Suprapubic skin (tissue), 4 donors: ENCODE measurements at regions not wholly inside any gene's neighbourhood (a gene's known extent, or its start where the extent isn't known, plus 50 kb on each side); places are given as distances from the start of the nearest gene placed in this dataset.

Source experiments
- DNase-seq, 2 donors: peaks; one replicate each; pipeline ENCODE4 v3.0.0-alpha.2; 2019; ENCODE audit warnings: low spot score in 2 of 2
- H3K27ac ChIP-seq: fragments of 200-600 bp; sonication (generic); one replicate; pipeline ENCODE4 v1.5.1; 2019
- H3K27me3 ChIP-seq: fragments of 200-600 bp; sonication (generic); one replicate; pipeline ENCODE4 v1.5.1; 2019
- H3K36me3 ChIP-seq: fragments of 200-600 bp; sonication (generic); one replicate; pipeline ENCODE4 v1.5.1; 2019
- H3K4me1 ChIP-seq: fragments of 200-600 bp; sonication (generic); one replicate; pipeline ENCODE4 v1.5.1; 2019
- H3K4me3 ChIP-seq: fragments of 200-600 bp; sonication (generic); one replicate; pipeline ENCODE4 v1.5.1; 2019; ENCODE audit warnings: mild to moderate bottlenecking
- H3K9me3 ChIP-seq: fragments of 200-600 bp; sonication (generic); one replicate; pipeline ENCODE4 v1.5.1; 2019
- CTCF ChIP-seq, 2 donors: fragments of 200-600 bp in 1 of 2; fragments of 450-650 bp in 1 of 2; sonication (generic) in 1 of 2; IDR thresholded peaks; one replicate each; pipeline ENCODE4 v1.5.1; 2016 to 2019; ENCODE audit warnings: antibody characterized with exemption in 2 of 2, mild to moderate bottlenecking in 1 of 2, moderate library complexity in 1 of 2
- EP300 ChIP-seq: sonication (generic); formaldehyde crosslinking; IDR thresholded peaks from one replicate; pipeline ENCODE4 v1.6.1; 2017; ENCODE audit warnings: antibody characterized with exemption
- POLR2A ChIP-seq, 2 donors: fragments of 450-650 bp; IDR thresholded peaks; one replicate each; pipeline ENCODE4 v1.6.1; 2017; ENCODE audit warnings: antibody characterized with exemption in 2 of 2, mild to moderate bottlenecking in 2 of 2, moderate library complexity in 2 of 2
- POLR2AphosphoS5 ChIP-seq, 3 donors: sonication (generic); formaldehyde crosslinking; IDR thresholded peaks; one replicate each; pipeline ENCODE4 v1.6.1; 2017; ENCODE audit warnings: antibody characterized with exemption in 3 of 3
- WGBS: methylation state at CpG from one replicate; pipeline ENCODE4 v1.1.5; 2018; 5-methylcytosine and 5-hydroxymethylcytosine counted together

GRCh38 chr9:135342206-135343130 is 137.1 kb upstream of the PPP1R26 start:
- WGBS, result 54% methylated on average over 12 of the region's 23 CpGs
- no peak overlapping the region for H3K27ac ChIP-seq
- no peaks in the 10 kb centered on the region for H3K4me1 ChIP-seq
- H3K9me3 ChIP-seq, result no peaks in the 10 kb centered on the region
- H3K27me3 ChIP-seq, result peaks cover 87% of the 10 kb centered on the region
- H3K4me3 ChIP-seq, result no peak overlapping the region
- peak in 1 of 2 donors; percentile 49 for DNase-seq
- H3K36me3 ChIP-seq, result no peaks in the 10 kb centered on the region
- TF ChIP-seq POLR2A (IDR thresholded peaks at IDR 0.05) (no peak), EP300 (no peak), CTCF (IDR thresholded peaks at IDR 0.05) (no peak), POLR2AphosphoS5 (IDR thresholded peaks at IDR 0.05) (no peak)

- Histone ChIP-seq H3K4me1 (no peaks in the 10 kb centered on the region), H3K4me3 (no peak overlapping the region), H3K27ac (no peak overlapping the region), H3K27me3 (peaks cover 88% of the 10 kb centered on the region), H3K36me3 (no peaks in the 10 kb centered on the region), H3K9me3 (no peaks in the 10 kb centered on the region)
- TF ChIP-seq EP300 (no peak), POLR2AphosphoS5 (IDR thresholded peaks at IDR 0.05) (no peak), CTCF (IDR thresholded peaks at IDR 0.05) (no peak), POLR2A (IDR thresholded peaks at IDR 0.05) (no peak)
- no CpG with 5 or more reads among the region's 12 CpGs for WGBS
- peak in 1 of 2 donors; percentile 46 for DNase-seq
These were observed 136.4 kb upstream of the PPP1R26 start for GRCh38 chr9:135343136-135343535.

- TF ChIP-seq POLR2A (IDR thresholded peaks at IDR 0.05) (no peak), POLR2AphosphoS5 (IDR thresholded peaks at IDR 0.05) (no peak), CTCF (IDR thresholded peaks at IDR 0.05) (peak; percentile 46 to 91), EP300 (no peak)
- Histone ChIP-seq H3K4me3 (no peak overlapping the region), H3K9me3 (no peaks in the 10 kb centered on the region), H3K27ac (no peak overlapping the region), H3K27me3 (peaks cover 88% of the 10 kb centered on the region), H3K36me3 (no peaks in the 10 kb centered on the region), H3K4me1 (no peaks in the 10 kb centered on the region)
- DNase-seq, result no peak
- 11% methylated on average over 7 of the region's 25 CpGs for WGBS
These were observed 135.6 kb upstream of the PPP1R26 start for GRCh38 chr9:135343837-135344522.

GRCh38 chr9:135344523-135344901 is 135.1 kb upstream of the PPP1R26 start:
- Histone ChIP-seq H3K27ac (no peak overlapping the region), H3K4me1 (no peaks in the 10 kb centered on the region), H3K9me3 (no peaks in the 10 kb centered on the region), H3K4me3 (no peak overlapping the region), H3K27me3 (peaks cover 88% of the 10 kb centered on the region), H3K36me3 (no peaks in the 10 kb centered on the region)
- WGBS, result 80% methylated on average over 3 of the region's 7 CpGs
- no peak for DNase-seq
- TF ChIP-seq CTCF (IDR thresholded peaks at IDR 0.05), result no peak
- TF ChIP-seq EP300, result no peak
- no peak for TF ChIP-seq POLR2A (IDR thresholded peaks at IDR 0.05)
- TF ChIP-seq POLR2AphosphoS5 (IDR thresholded peaks at IDR 0.05), result no peak

GRCh38 chr9:135344915-135345500 is 134.6 kb upstream of the PPP1R26 start:
- no peak overlapping the region for H3K27ac ChIP-seq
- H3K36me3 ChIP-seq, result no peaks in the 10 kb centered on the region
- H3K27me3 ChIP-seq, result peaks cover 93% of the 10 kb centered on the region
- no peaks in the 10 kb centered on the region for H3K9me3 ChIP-seq
- H3K4me1 ChIP-seq, result no peaks in the 10 kb centered on the region
- no peak for TF ChIP-seq POLR2AphosphoS5 (IDR thresholded peaks at IDR 0.05)
- TF ChIP-seq CTCF (IDR thresholded peaks at IDR 0.05), result no peak
- no peak for TF ChIP-seq POLR2A (IDR thresholded peaks at IDR 0.05)
- TF ChIP-seq EP300, result no peak
- 75% methylated on average over 14 of the region's 19 CpGs for WGBS
- no peak for DNase-seq
- H3K4me3 ChIP-seq, result no peak overlapping the region
